PC-9 (cell line): ENCODE measurements at regions not wholly inside any gene's neighbourhood (a gene's known extent, or its start where the extent isn't known, plus 50 kb on each side); places are given as distances from the start of the nearest gene placed in this dataset.

ENCODE experiments used
- EZH2 ChIP-seq: fragments of 200-600 bp; sonication (generic); IDR thresholded peaks from 2 replicates; pipeline ENCODE4 v1.8.0; 2017; ENCODE audit warnings: antibody characterized with exemption, low read depth
- TF ChIP-seq, protein P1 (sequence below): fragments of 200-600 bp; sonication (generic); conservative IDR thresholded peaks from 2 replicates; pipeline ENCODE4 v1.6.1; 2017; ENCODE audit warnings: mixed run types, antibody characterized with exemption, mild to moderate bottlenecking, moderate library complexity

DNA sequence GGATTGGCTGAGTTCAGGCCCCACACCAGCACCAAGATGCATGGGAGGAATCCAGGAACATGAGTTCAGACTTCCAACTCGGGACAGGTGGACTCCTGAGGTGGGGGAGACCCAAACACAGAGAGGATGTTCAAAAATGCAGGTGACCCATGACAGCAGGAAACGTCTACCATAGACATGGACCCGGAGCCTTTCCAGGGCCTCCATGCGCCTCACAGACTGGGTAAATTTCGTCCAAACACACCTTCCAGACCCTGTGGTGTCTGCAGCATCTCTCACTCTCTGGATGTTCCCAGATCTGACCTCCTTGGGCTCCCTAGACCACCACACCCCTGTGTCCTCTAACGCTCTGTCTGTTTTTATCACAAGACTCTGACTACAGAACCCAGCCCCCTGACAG lies 87.7 kb downstream of the PXDC1 start:
- TF ChIP-seq, protein P1, sequence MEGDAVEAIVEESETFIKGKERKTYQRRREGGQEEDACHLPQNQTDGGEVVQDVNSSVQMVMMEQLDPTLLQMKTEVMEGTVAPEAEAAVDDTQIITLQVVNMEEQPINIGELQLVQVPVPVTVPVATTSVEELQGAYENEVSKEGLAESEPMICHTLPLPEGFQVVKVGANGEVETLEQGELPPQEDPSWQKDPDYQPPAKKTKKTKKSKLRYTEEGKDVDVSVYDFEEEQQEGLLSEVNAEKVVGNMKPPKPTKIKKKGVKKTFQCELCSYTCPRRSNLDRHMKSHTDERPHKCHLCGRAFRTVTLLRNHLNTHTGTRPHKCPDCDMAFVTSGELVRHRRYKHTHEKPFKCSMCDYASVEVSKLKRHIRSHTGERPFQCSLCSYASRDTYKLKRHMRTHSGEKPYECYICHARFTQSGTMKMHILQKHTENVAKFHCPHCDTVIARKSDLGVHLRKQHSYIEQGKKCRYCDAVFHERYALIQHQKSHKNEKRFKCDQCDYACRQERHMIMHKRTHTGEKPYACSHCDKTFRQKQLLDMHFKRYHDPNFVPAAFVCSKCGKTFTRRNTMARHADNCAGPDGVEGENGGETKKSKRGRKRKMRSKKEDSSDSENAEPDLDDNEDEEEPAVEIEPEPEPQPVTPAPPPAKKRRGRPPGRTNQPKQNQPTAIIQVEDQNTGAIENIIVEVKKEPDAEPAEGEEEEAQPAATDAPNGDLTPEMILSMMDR: no peak
- TF ChIP-seq EZH2: no peak
